ENCODE measurements at regions not wholly inside any gene's neighbourhood (a gene's known extent, or its start where the extent isn't known, plus 50 kb on each side); places are given as distances from the start of the nearest gene placed in this dataset.

DNA sequence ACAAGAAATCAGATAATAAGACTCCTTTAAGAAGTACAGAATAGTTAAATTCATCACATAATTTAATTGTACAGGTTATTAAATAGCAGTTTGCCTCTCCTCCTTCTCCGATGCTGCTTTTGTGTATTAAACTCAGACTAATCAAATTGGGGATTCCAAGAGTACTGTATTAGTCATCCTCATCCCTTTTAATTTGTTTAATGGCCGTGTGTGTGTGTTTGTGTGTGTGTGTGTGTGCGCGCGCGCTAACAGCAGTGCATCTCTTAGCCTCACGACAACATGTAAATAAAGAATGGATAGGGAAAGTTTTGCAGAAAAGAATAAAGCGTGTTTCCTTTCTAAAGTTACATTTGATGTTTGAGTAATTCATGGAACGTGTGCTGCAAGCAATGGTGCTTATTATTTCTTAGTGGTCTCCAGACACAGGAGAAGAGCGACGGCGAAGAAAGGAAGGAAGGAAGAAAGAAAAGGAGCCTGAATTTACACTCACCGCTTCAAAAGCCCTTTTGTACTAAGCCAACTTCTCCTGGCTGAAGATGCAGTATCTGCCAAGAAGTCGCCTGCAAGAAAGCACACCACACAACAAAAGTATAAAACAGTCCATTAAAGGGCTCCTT is 220.3 kb downstream of the ASCL1 start:
- H3K27me3 ChIP-seq (ENCODE audit: control insufficient read depth, insufficient read depth, low read length) = no peaks in the 10 kb centered on the region
- FAIRE-seq (no peak), DNase-seq (ENCODE audit: low read depth) (no peak)
- H3K36me3 ChIP-seq (ENCODE audit: control insufficient read depth, insufficient read depth, low read length) = no peaks in the 10 kb centered on the region
- TF ChIP-seq, protein P1, sequence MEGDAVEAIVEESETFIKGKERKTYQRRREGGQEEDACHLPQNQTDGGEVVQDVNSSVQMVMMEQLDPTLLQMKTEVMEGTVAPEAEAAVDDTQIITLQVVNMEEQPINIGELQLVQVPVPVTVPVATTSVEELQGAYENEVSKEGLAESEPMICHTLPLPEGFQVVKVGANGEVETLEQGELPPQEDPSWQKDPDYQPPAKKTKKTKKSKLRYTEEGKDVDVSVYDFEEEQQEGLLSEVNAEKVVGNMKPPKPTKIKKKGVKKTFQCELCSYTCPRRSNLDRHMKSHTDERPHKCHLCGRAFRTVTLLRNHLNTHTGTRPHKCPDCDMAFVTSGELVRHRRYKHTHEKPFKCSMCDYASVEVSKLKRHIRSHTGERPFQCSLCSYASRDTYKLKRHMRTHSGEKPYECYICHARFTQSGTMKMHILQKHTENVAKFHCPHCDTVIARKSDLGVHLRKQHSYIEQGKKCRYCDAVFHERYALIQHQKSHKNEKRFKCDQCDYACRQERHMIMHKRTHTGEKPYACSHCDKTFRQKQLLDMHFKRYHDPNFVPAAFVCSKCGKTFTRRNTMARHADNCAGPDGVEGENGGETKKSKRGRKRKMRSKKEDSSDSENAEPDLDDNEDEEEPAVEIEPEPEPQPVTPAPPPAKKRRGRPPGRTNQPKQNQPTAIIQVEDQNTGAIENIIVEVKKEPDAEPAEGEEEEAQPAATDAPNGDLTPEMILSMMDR (IDR thresholded peaks at IDR 0.05; ENCODE audit: insufficient read depth, low read length, severe bottlenecking) = no peak
- H3K4me3 ChIP-seq (ENCODE audit: low read depth, low read length) = no peak overlapping the region

DNA sequence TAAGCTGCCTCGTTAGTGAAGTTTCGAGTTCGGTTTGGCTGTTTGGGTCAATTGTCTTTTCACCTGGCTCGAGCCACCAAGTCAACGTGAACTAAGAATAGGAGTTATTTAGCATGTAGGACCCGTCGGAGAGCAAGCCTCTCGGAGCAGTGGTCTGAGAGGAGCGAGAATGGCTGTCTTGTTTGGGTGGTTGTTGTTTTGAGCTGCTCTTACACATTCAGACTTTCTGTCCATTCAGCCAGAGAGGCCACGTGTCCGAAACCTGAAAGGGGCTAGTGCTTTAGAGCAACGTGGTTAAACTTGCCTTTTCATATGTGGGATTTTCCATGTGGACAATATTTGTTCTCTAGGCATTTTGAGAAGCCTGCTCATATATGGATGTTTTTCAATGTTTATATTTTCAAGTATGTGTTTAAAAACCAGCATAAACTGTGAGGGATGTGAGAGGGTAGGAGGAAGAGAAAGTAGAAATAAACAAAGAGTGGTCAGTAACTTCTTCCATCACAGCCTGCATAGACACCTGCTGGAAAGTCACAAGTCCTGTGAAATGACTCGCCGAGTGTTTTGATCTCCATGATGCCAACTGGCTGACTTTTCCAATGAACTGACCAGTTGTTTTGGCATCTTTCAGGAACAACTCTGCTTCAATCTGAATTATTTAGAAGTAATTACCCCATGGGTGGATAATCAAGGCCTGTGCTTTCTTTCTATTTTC is 221.0 kb downstream of the ASCL1 start:
- DNase-seq (ENCODE audit: low read depth) (no peak), FAIRE-seq (no peak)
- H3K4me3 ChIP-seq (ENCODE audit: low read depth, low read length) = no peak overlapping the region
- H3K36me3 ChIP-seq (ENCODE audit: control insufficient read depth, insufficient read depth, low read length) = no peaks in the 10 kb centered on the region
- no peaks in the 10 kb centered on the region for H3K27me3 ChIP-seq (ENCODE audit: control insufficient read depth, insufficient read depth, low read length)
- TF ChIP-seq, protein P1 (IDR thresholded peaks at IDR 0.05; ENCODE audit: insufficient read depth, low read length, severe bottlenecking) = no peak

DNA sequence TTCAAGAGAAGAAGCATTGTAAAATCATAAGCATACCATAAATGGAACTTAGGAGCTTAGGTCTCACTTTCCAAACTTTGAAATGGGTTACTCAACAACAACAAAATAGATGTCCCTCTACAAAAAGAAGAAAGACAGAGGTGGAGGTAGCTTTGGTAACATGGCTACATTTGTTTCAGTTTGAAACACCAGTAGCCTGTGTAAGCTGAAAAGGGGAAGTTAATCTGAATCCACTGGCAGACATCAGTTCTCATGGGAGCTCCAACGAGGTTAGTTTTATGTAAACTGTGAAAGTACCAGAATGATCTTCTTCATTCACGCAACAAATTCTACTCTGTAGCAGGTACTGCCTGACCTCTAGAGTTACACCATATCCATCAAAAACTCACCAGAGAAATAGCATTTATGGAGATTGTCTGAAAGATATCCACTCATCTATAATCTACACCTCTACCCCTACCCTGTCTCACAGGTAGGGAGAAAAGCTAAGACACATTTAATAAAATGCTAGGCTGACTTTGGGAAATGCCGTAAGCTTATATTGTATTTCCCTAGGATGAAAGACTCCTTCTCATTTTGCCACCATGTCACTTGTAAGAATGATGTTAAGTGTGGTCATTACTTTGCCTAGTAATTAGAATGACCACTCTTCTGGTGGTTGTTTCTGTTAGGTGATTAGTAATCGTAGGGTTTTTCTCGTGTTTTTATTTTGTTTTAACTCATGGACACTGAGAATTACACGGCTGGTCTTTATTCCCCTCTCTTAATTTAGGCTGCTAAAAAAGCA is 224.1 kb downstream of the ASCL1 start:
- no peak for FAIRE-seq

DNA sequence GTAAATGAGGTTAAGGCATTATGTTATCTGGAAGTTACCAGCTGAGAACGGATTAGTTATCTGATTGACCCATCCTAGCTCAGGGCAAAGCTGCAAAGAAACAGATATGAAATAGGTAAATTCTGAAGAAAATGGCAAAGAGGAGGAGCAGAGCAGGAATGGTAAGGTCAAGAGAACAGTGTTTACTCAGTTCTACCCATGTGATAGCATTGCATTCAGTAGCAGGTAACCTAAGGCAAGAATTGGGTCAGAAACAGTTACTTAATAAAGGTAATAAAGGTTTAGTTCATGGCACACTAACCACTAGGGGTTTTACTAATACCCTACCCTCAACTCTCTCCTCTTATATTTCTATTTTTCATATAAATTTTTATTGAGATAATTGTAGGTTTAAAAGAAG is 224.8 kb downstream of the ASCL1 start:
- FAIRE-seq = no peak
- no peaks in the 10 kb centered on the region for H3K36me3 ChIP-seq (ENCODE audit: control insufficient read depth, insufficient read depth, low read length)

More for the DNA sequence above, 224.1 kb downstream of the ASCL1 start:
- Histone ChIP-seq H3K4me3 (ENCODE audit: low read depth, low read length) (no peak overlapping the region), H3K27me3 (ENCODE audit: control insufficient read depth, insufficient read depth, low read length) (no peaks in the 10 kb centered on the region), H3K36me3 (ENCODE audit: control insufficient read depth, insufficient read depth, low read length) (no peaks in the 10 kb centered on the region)
- DNase-seq (ENCODE audit: low read depth) = no peak
- TF ChIP-seq, protein P1 (IDR thresholded peaks at IDR 0.05; ENCODE audit: insufficient read depth, low read length, severe bottlenecking) = no peak

DNA sequence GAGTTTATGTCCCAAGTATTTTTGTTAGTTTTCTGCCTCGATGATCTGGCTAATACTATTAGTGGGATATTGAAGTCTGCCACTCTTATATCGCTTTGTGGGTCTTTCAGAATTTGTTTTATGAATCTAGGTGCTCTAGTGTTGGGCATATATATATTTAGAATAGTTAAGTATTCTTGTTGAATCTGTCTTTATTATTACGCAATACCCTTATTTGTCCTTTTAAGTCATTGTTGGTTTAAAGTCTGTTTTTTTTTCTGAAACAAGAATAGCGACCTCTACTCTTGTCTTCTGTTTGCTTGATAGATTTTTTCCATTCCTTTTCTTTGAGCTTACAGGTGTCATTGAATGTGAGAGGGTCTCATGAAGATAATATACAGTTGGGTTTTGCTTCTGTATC is 239.0 kb downstream of the ASCL1 start:
- Histone ChIP-seq H3K27me3 (ENCODE audit: control insufficient read depth, insufficient read depth, low read length) (no peaks in the 10 kb centered on the region), H3K4me3 (ENCODE audit: low read depth, low read length) (no peak overlapping the region), H3K36me3 (ENCODE audit: control insufficient read depth, insufficient read depth, low read length) (no peaks in the 10 kb centered on the region)
- FAIRE-seq (no peak), DNase-seq (ENCODE audit: low read depth) (no peak)
- TF ChIP-seq, protein P1 (IDR thresholded peaks at IDR 0.05; ENCODE audit: insufficient read depth, low read length, severe bottlenecking) = no peak

More for the DNA sequence above, 224.8 kb downstream of the ASCL1 start:
- no peak for DNase-seq (ENCODE audit: low read depth)
- Histone ChIP-seq H3K27me3 (ENCODE audit: control insufficient read depth, insufficient read depth, low read length) (no peaks in the 10 kb centered on the region), H3K4me3 (ENCODE audit: low read depth, low read length) (no peak overlapping the region)
- TF ChIP-seq, protein P1 (IDR thresholded peaks at IDR 0.05; ENCODE audit: insufficient read depth, low read length, severe bottlenecking) = no peak

Data from bronchial epithelial cell (primary cell).